ENCODE measurements at regions not wholly inside any gene's neighbourhood (a gene's known extent, or its start where the extent isn't known, plus 50 kb on each side); places are given as distances from the start of the nearest gene placed in this dataset.

DNA sequence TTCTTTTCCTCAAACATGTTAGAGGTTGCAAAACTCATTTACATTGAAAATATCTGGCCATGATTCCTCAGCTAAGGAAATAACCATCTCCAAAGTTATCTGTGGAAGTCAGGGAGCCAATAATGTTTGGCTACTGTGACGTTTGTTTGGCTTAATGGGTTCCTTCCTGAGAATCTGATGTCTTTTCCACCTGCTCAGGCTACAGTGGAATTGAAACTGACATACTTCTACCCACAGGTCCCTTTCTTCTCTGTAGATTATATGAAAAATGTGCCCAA lies 221.1 kb upstream of the XYLT1 start:
- TF ChIP-seq, protein P1, sequence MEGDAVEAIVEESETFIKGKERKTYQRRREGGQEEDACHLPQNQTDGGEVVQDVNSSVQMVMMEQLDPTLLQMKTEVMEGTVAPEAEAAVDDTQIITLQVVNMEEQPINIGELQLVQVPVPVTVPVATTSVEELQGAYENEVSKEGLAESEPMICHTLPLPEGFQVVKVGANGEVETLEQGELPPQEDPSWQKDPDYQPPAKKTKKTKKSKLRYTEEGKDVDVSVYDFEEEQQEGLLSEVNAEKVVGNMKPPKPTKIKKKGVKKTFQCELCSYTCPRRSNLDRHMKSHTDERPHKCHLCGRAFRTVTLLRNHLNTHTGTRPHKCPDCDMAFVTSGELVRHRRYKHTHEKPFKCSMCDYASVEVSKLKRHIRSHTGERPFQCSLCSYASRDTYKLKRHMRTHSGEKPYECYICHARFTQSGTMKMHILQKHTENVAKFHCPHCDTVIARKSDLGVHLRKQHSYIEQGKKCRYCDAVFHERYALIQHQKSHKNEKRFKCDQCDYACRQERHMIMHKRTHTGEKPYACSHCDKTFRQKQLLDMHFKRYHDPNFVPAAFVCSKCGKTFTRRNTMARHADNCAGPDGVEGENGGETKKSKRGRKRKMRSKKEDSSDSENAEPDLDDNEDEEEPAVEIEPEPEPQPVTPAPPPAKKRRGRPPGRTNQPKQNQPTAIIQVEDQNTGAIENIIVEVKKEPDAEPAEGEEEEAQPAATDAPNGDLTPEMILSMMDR (IDR thresholded peaks at IDR 0.05 in 8 of 11, conservative IDR thresholded peaks at IDR 0.05 in 3 of 11), result no peak
- no peak for TF ChIP-seq POLR2A (IDR thresholded peaks at IDR 0.05)
- TF ChIP-seq POLR2AphosphoS5 (IDR thresholded peaks at IDR 0.05), result no peak
